NCI-H510A (cell line): ENCODE measurements at regions not wholly inside any gene's neighbourhood (a gene's known extent, or its start where the extent isn't known, plus 50 kb on each side); places are given as distances from the start of the nearest gene placed in this dataset.

ENCODE experiments used
- DNase-seq: peaks from one replicate; lab custom pipeline; 2025; lab: John Stamatoyannopoulos, UW

GRCh38 chr3:141669434-141669833 lies 68.7 kb upstream of the RNF7 start:
- no peak for DNase-seq

- no peak for DNase-seq
These were observed 60.4 kb upstream of the RNF7 start for GRCh38 chr3:141677701-141678100.

DNA sequence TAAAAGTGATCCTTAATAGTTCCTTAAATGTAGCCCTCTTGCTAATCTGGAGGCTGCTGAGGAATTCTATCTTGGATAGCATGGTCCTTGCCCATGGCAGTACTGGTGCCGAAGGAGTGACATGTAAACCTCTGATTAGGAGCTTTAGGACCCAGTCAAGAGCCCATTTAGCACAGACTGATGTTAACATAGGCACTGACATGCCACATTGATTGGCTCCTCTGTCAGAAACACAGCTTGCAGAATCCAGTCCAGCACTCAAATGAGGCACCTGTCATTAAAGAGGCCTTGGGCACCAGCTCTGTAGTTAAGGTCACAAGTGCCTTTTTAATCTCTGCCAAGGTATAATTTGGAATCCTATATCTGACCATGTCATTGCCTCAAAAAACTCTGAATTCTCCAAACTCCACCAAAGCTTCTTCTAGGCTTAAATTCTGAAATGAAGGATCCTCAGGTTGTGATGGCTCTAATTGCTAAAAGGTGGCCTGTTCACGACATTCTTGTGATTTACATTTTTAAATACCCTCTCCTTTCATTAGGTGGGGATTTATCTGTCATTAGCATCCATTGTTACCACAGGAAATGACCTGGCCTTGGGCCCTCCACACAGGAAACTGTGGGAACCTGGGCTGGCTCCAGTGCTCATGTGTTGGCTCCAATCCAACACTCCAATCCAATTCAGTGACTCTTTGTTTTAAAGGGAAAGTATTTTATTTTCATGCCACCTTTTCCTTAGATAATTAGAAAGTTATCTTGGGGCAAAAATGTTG lies 57.3 kb upstream of the RNF7 start:
- peak; percentile 5 for DNase-seq

GRCh38 chr3:141681390-141681780 lies 56.7 kb upstream of the RNF7 start:
- no peak for DNase-seq

DNA sequence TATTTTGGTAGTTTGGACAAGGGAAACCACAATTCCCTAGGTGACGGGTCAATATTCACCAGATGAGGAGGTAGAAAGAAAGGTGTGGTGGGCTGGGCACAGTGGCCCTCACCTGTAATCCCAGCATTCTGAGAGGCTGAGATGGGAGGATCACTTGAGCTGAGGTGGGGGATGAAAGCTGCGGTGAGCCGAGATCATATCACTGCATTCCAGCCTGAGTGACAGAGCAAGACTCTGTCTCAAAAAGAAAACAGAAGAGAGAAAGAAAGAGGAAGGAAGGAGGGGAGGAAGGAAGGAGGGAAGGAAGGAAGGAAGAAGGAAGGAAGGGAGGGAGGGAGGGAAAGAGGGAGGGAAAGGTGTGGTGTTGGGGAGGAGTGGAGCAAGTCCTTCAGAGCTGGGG lies 56.1 kb upstream of the RNF7 start:
- DNase-seq: no peak

- no peak for DNase-seq
These were observed 55.2 kb upstream of the RNF7 start for GRCh38 chr3:141682921-141683320.

- DNase-seq: no peak
These were observed 53.3 kb upstream of the RNF7 start for GRCh38 chr3:141684758-141685157.

DNA sequence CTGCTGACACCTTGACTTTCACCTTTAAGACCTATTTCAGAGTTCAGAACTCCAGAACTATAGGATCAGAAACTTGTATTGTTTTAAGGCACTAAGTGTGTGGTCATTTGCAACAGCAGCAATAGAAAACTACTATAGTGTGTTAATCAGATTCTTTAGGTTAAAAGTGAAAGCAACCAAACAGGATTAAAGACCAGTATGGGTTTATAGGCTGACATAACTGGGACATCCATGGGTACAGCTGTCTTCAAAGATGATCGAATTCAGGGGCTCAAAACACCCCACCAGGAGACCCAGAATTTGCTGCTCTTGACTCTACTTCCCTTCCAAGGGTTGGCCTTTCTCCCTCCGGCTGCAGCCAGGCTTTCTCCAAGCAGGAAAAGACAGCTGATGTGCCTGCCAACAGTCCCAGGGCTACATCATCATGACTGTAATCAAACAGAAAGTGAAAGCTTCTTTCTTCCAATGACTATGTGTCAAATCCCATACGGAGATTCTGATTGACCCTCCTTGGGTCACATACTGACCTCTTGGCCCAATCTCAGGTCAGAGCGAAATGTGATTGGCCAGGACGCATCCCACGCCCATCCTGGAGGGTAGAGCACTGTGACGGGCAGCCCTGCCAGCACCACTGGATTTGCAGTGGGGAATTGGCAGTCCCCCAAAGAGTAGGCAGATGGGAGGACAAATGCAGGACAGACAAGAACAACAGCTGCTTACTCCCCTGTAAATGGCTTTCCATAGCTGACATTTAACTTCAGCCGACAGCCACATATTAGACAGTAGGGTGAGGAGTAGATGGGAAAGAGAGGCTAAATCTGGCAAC lies 51.4 kb upstream of the RNF7 start:
- no peak for DNase-seq
